Retinal pigment epithelial cell (primary cell): ENCODE measurements at regions not wholly inside any gene's neighbourhood (a gene's known extent, or its start where the extent isn't known, plus 50 kb on each side); places are given as distances from the start of the nearest gene placed in this dataset.
"Not testable (repeated sequence)": the region's sequence is repeated elsewhere in the genome, so short reads cannot be mapped to it uniquely, and the experiment has no call there.

Experiments used
- DNase-seq: peaks from one replicate; pipeline ENCODE4 v3.0.0-alpha.2; 2010; ENCODE audit warnings: low read depth
- H3K4me3 ChIP-seq: 2 replicates; pipeline ENCODE4 v1.5.1; 2011; ENCODE audit warnings: mild to moderate bottlenecking, low read length, control low read depth, moderate library complexity
- CTCF ChIP-seq: conservative IDR thresholded peaks from 2 replicates; pipeline ENCODE4 v1.5.1; 2011; ENCODE audit warnings: low read depth, low read length, control low read depth, inconsistent platforms

GRCh38 chr10:29703271-29703670 is 68.5 kb upstream of the SVIL start:
- no peak for TF ChIP-seq CTCF
- H3K4me3 ChIP-seq, result no peak overlapping the region
- no peak for DNase-seq

- no peak for DNase-seq
- no peak overlapping the region for H3K4me3 ChIP-seq
- no peak for TF ChIP-seq CTCF
Measured at GRCh38 chr10:29702273-29703164, 67.7 kb upstream of the SVIL start.

GRCh38 chr10:29701306-29701705 is 66.5 kb upstream of the SVIL start:
- H3K4me3 ChIP-seq, result no peak overlapping the region
- TF ChIP-seq CTCF, result no peak
- DNase-seq, result no peak

DNA sequence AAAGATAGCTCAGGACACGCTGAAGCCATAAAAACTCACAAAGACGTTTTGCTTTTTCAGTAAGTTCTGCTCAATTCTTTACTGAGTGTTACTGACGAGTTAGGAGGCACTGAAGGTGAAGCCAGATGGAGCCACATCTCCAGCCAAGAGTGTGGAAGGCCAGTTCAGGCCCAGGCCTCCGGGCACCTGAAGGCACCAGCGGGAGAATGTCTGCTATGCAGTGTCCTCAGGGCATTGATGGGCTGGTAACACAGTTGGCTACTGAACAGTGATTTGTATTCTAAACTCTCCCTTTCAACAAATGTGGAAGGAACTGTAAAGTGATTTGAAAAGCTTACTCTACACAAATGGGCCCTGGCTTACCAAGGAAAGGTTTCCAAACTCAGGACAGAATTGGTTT is 64.8 kb upstream of the SVIL start:
- no peak for DNase-seq
- no peak for TF ChIP-seq CTCF
- H3K4me3 ChIP-seq, result no peak overlapping the region

DNA sequence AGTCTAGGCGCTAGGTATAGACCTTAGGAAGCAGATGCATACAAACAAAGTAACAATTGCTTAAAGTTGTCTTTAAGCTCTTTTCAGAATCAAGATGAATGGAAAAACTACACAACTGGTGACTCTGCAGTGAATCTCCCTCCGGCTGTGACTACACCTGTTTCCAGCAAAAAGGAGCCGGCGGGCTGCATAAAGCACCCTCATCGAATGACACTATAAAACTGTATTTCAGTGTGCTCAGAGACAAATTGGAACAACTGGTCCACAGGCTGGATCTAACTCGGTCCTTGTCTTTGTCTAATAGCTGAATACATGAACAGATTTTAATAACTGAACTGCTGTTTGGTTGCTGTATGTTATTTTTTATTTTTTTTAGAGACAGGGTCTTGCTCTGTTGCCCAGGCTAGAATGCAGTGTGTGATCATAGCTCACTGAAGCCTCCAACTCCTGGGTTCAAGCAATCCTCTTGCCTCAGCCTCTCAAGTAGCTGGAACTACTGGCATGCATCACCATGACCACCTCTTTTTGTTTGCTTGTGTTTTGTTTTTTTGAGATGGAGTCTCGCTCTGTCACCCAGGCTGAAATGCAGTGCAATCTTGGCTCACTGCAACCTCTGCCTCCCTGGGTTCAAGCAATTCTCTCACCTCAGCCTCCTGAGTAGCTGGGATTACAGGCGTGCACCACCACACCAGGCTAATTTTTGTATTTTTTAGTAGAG is 64.2 kb upstream of the SVIL start:
- DNase-seq, result no peak
- TF ChIP-seq CTCF, result no peak
- no peak overlapping the region for H3K4me3 ChIP-seq

GRCh38 chr10:29696581-29696980 is 61.8 kb upstream of the SVIL start:
- not testable (repeated sequence) for DNase-seq, H3K4me3 ChIP-seq

DNA sequence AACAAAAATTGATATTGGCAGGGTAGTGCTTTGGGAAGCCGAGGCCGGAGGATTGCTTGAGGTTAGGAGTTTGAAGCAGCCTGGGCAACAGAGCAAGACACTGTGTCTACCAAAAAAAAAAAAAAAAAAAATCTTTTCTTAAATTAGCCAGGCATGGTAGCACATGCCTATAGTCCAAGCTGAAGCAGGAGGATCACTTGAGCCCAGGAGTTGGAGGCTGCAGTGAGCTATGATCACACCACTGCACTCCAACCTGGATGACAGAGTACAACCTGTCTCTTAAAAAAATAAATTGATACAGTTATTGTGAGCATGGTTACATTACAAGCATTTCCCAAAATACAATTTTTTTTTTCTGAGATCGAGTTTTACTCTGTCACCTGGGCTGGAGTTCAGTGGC is 59.4 kb upstream of the SVIL start:
- no peak for TF ChIP-seq CTCF
- no peak for DNase-seq

More for the DNA sequence above, 59.4 kb upstream of the SVIL start:
- H3K4me3 ChIP-seq, result no peak overlapping the region
